ENCODE measurements at regions not wholly inside any gene's neighbourhood (a gene's known extent, or its start where the extent isn't known, plus 50 kb on each side); places are given as distances from the start of the nearest gene placed in this dataset.

DNA sequence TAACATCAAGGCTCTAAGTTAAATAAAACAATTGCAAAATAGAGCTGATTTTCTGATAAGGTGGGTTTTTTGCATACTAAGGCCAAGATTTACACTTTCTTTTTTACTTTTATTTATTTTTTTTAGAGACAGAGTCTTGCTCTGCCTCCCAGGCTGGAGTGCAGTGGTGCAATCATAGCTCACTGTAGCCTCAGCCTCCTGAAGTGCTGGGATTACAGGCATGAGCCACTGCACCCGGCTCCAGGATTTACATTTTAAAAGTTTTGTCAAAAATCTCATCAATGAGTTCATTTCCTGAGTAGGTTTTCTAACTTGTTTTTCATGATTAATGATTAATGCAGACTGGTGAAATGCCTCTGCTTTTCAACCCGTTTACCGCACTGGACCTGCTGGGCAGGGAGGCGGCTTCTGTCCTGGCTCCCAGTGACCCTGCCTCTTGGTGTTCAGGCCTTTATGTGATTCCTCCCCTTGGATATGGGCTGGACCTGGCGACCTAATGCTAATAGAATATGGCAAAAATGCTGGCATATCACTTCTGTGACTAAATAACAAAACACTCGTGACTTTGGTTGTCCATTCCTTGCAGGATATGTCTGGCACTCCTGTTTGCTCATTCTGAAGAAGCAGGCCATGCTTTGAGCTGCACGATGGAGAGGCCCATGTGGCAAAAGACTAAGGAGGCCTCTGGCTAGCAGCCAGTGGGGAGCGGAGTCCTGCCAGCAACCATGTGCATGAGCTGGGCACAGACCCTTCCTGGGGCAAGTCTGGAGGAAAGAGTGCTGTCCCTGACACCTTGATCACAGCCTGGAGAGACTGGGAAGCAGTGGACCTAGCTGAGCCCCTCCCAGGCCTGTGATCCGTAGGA lies 72.2 kb upstream of the PTCH1 start:
- Mint-ChIP-seq H3K27ac (no peak overlapping the region), H3K27me3 (peaks cover 13% of the 10 kb centered on the region), H3K9me3 (ENCODE audit: insufficient read depth) (no peaks in the 10 kb centered on the region), H3K4me1 (no peaks in the 10 kb centered on the region), H3K4me3 (no peak overlapping the region)
- ATAC-seq (ENCODE audit: low read depth) (no peak), DNase-seq (no peak)
- Histone ChIP-seq H3K9ac (ENCODE audit: low read length) (no peak overlapping the region), H2AFZ (ENCODE audit: insufficient read depth, low read depth, low read length, poor library complexity, severe bottlenecking) (no peak overlapping the region), H3K4me1 (ENCODE audit: control insufficient read depth in 2 of 2, insufficient read depth in 2 of 2, low read length in 2 of 2) (no peaks in the 10 kb centered on the region), H3K9me3 (ENCODE audit: control extremely low read depth in 1 of 3, control insufficient read depth in 2 of 3, insufficient read depth in 1 of 3, low read length in 2 of 3) (no peaks in the 10 kb centered on the region), H3K27me3 (replicated peaks in 1 of 4; ENCODE audit: control extremely low read depth in 1 of 4, control insufficient read depth in 3 of 4, insufficient read depth in 4 of 4, low read length in 3 of 4) (peaks cover 0 to 4% (median 0%) of the 10 kb centered on the region in 4 experiments), H3K4me2 (replicated peaks; ENCODE audit: low read depth, low read length, poor library complexity, severe bottlenecking) (no peak overlapping the region), H3K4me3 (ENCODE audit: control extremely low read depth in 1 of 5, extremely low read depth in 1 of 5, insufficient read depth in 1 of 5, low read depth in 2 of 5, low read length in 4 of 5) (no peak overlapping the region), H3K36me3 (replicated peaks in 1 of 2; ENCODE audit: control extremely low read depth in 1 of 2, control insufficient read depth in 1 of 2, extremely low read depth in 1 of 2, insufficient read depth in 2 of 2, low read length in 1 of 2) (no peaks in the 10 kb centered on the region), H3K27ac (ENCODE audit: low read length in 2 of 2) (no peak overlapping the region), H3K79me2 (ENCODE audit: control insufficient read depth, insufficient read depth, low read length) (no peaks in the 10 kb centered on the region), H4K20me1 (ENCODE audit: control insufficient read depth, insufficient read depth, low read length, poor library complexity, severe bottlenecking) (no peaks in the 10 kb centered on the region)
- intact Hi-C loops (cut with micrococcal nuclease): no loop called here
- CTCF ChIA-PET: no interaction called here
- TF ChIP-seq EZH2 (IDR thresholded peaks at IDR 0.05; ENCODE audit: borderline replicate concordance, insufficient read depth, low read depth, low read length, poor library complexity, severe bottlenecking): no peak
- TF ChIP-seq, protein P1, sequence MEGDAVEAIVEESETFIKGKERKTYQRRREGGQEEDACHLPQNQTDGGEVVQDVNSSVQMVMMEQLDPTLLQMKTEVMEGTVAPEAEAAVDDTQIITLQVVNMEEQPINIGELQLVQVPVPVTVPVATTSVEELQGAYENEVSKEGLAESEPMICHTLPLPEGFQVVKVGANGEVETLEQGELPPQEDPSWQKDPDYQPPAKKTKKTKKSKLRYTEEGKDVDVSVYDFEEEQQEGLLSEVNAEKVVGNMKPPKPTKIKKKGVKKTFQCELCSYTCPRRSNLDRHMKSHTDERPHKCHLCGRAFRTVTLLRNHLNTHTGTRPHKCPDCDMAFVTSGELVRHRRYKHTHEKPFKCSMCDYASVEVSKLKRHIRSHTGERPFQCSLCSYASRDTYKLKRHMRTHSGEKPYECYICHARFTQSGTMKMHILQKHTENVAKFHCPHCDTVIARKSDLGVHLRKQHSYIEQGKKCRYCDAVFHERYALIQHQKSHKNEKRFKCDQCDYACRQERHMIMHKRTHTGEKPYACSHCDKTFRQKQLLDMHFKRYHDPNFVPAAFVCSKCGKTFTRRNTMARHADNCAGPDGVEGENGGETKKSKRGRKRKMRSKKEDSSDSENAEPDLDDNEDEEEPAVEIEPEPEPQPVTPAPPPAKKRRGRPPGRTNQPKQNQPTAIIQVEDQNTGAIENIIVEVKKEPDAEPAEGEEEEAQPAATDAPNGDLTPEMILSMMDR (IDR thresholded peaks at IDR 0.05): no peak
- POLR2A ChIA-PET: no interaction called here
- WGBS (ENCODE audit: insufficient coverage): 92% methylated on average over 8 of the region's 9 CpGs
